Brain microvascular endothelial cell (primary cell): ENCODE measurements at regions not wholly inside any gene's neighbourhood (a gene's known extent, or its start where the extent isn't known, plus 50 kb on each side); places are given as distances from the start of the nearest gene placed in this dataset.

Source experiments
- DNase-seq: peaks from one replicate; pipeline ENCODE4 v3.0.0-alpha.2; 2020
- H3K27ac ChIP-seq: fragments of 250-450 bp; sonication (Bioruptor Pico); 2 replicates; pipeline ENCODE4 v1.5.1; 2020; ENCODE audit warnings: mild to moderate bottlenecking, moderate library complexity
- H3K27me3 ChIP-seq: fragments of 250-450 bp; sonication (Bioruptor Pico); replicated peaks from 2 replicates; pipeline ENCODE4 v1.5.1; 2020; ENCODE audit warnings: mild to moderate bottlenecking
- H3K36me3 ChIP-seq: fragments of 250-450 bp; sonication (Bioruptor Pico); replicated peaks from 2 replicates; pipeline ENCODE4 v1.5.1; 2020; ENCODE audit warnings: mild to moderate bottlenecking
- H3K4me3 ChIP-seq: 2 replicates; pipeline ENCODE4 v1.5.1; 2011; ENCODE audit warnings: low read depth, mild to moderate bottlenecking, control low read depth, low read length, moderate library complexity
- in situ Hi-C: cut with HindIII; loops from 2 replicates; pipeline ENCODE4 v1.10.0; 2017; ENCODE audit warnings: low sequenced_read_pairs, low pct_ligation_motif_present
- TF ChIP-seq, protein P1 (sequence below): IDR thresholded peaks from 2 replicates; pipeline ENCODE4 v1.5.1; 2011; ENCODE audit warnings: low read depth, mild to moderate bottlenecking, moderate library complexity, low read length, control low read depth, inconsistent platforms; ENCODE audit errors: missing control alignments

DNA sequence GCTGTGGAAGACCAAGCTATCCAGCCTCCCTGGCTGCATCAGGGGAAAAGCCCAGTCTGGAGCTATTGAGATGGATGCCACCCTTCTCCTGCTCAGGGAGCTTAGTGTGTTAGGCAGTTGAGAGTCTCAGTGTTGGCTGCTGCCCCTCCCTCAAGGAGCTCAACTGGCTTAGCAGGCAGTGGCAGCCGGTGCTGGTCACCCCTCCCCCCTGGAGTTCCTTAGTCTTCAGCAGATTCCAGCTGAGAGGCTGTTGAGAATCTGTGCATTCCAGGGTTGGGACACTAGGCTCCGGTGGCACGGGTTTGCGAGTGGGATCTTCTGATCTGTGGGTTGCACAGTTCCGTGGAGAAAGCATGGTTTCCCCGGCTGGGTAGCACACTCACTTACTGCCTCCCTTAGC is 883.8 kb downstream of the NSUN3 start:
- H3K27ac ChIP-seq: no peak overlapping the region
- H3K4me3 ChIP-seq: no peak overlapping the region
- no peak for DNase-seq
- TF ChIP-seq, protein P1, sequence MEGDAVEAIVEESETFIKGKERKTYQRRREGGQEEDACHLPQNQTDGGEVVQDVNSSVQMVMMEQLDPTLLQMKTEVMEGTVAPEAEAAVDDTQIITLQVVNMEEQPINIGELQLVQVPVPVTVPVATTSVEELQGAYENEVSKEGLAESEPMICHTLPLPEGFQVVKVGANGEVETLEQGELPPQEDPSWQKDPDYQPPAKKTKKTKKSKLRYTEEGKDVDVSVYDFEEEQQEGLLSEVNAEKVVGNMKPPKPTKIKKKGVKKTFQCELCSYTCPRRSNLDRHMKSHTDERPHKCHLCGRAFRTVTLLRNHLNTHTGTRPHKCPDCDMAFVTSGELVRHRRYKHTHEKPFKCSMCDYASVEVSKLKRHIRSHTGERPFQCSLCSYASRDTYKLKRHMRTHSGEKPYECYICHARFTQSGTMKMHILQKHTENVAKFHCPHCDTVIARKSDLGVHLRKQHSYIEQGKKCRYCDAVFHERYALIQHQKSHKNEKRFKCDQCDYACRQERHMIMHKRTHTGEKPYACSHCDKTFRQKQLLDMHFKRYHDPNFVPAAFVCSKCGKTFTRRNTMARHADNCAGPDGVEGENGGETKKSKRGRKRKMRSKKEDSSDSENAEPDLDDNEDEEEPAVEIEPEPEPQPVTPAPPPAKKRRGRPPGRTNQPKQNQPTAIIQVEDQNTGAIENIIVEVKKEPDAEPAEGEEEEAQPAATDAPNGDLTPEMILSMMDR: no peak
- in situ Hi-C loops: no loop called here
- H3K36me3 ChIP-seq: no peaks in the 10 kb centered on the region
- H3K27me3 ChIP-seq: no peaks in the 10 kb centered on the region

DNA sequence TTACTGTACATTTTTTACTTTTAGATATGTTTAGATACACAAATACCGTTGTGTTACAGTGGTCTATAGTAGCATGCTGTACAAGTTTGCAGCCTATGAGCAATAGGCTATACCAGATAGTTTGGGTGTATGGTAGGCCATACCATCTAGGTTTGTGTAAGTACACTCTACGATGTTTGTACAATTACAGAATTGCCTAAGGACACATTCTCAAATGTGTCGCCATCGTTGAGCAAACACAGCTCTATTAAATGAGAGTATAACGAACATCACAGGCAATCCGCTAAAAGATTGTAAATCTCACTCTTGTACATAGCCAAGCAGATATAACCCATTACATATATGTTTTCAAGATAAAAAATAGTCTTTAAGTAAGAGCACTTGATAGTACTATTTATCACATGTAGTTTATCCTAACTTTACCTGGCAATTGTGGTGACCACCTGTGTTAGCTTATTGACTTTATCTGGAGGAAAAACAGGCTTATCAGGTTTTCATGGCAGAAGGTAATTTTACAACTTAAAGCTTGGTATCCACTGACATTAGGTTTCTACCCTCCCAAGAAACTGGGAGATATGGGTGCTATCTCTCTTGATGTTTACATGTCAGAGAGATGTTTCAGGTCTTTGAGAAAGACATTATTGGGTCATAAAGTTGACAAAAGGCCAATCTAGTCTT is 898.7 kb downstream of the NSUN3 start:
- TF ChIP-seq, protein P1: no peak
- in situ Hi-C loops: no loop called here
- H3K27me3 ChIP-seq: no peaks in the 10 kb centered on the region
- H3K4me3 ChIP-seq: no peak overlapping the region
- H3K36me3 ChIP-seq: no peaks in the 10 kb centered on the region
- no peak overlapping the region for H3K27ac ChIP-seq
- DNase-seq: no peak

DNA sequence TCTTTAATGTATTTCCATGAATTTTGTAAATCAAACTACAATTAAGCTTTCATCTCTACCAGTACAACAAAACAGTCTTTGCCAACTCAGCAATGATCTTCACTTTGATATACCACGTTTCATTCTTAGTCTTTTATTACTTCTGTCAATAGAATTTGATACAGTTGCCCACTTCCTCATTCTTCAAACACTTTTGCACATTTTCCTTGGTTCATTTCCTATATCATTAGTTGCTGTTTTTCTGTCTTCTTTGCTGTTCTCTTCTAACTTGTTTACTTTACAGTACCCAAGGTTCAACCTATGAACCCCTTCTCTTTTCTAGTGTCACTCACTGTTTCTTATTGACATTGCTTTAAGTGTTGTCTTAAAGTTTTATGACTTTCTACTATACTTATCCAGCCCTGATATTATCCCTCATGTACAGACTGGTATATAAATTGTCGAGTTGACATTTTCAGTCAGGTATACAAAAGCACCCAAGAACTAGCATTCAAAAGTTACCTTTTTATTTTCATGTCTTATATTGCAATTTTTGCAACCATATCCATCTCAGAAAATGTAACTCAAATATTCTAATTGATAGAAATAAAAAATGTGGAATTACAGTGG is 903.1 kb downstream of the NSUN3 start:
- Histone ChIP-seq H3K4me3 (no peak overlapping the region), H3K27ac (no peak overlapping the region), H3K36me3 (no peaks in the 10 kb centered on the region), H3K27me3 (no peaks in the 10 kb centered on the region)
- DNase-seq: no peak
- in situ Hi-C loops: no loop called here
- TF ChIP-seq, protein P1: no peak

GRCh38 chr3:94967196-94967595 is 904.3 kb downstream of the NSUN3 start:
- Histone ChIP-seq H3K4me3 (no peak overlapping the region), H3K27me3 (no peaks in the 10 kb centered on the region), H3K36me3 (no peaks in the 10 kb centered on the region), H3K27ac (no peak overlapping the region)
- in situ Hi-C loops: no loop called here
- no peak for DNase-seq
- TF ChIP-seq, protein P1: no peak

- in situ Hi-C loops: no loop called here
- DNase-seq: no peak
- TF ChIP-seq, protein P1: no peak
Observed at GRCh38 chr3:94968519-94968918, 905.7 kb downstream of the NSUN3 start.

More at GRCh38 chr3:94968519-94968918, 905.7 kb downstream of the NSUN3 start:
- Histone ChIP-seq H3K27ac (no peak overlapping the region), H3K36me3 (no peaks in the 10 kb centered on the region), H3K27me3 (no peaks in the 10 kb centered on the region), H3K4me3 (no peak overlapping the region)
